ENCODE measurements at regions not wholly inside any gene's neighbourhood (a gene's known extent, or its start where the extent isn't known, plus 50 kb on each side); places are given as distances from the start of the nearest gene placed in this dataset.

DNA sequence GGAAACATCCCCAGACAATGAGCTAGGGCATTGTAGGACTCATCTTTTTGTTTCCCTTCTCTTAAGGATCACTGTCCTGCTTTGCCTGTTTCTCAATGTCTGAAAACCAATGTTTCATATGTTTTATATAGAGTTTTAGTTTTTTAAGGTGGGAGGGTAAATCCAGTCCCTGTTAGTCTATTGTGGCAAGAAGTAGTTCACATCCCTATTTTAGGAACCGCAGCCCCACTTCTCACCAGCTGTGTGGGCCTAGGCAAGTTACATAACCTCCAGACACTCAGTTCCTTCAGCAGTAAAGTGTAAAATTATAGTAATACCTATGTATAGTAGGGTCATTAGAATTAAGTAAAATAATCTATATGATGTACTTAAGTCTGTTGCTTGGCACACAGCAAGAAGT, 105.8 kb upstream of the WLS start:
- Histone ChIP-seq H3K9me3 (no peaks in the 10 kb centered on the region), H3K27ac (no peak overlapping the region), H3K27me3 (no peaks in the 10 kb centered on the region), H3K4me1 (no peaks in the 10 kb centered on the region), H3K36me3 (no peaks in the 10 kb centered on the region), H3K4me3 (replicated peaks in 1 of 3) (no peak overlapping the region)
- intact Hi-C loops (cut with DNase I): no loop called here
- no peak for DNase-seq
- WGBS, 2 donors: 94 to 97% methylated on average over 1 of the region's 1 CpG
- TF ChIP-seq, protein P1, sequence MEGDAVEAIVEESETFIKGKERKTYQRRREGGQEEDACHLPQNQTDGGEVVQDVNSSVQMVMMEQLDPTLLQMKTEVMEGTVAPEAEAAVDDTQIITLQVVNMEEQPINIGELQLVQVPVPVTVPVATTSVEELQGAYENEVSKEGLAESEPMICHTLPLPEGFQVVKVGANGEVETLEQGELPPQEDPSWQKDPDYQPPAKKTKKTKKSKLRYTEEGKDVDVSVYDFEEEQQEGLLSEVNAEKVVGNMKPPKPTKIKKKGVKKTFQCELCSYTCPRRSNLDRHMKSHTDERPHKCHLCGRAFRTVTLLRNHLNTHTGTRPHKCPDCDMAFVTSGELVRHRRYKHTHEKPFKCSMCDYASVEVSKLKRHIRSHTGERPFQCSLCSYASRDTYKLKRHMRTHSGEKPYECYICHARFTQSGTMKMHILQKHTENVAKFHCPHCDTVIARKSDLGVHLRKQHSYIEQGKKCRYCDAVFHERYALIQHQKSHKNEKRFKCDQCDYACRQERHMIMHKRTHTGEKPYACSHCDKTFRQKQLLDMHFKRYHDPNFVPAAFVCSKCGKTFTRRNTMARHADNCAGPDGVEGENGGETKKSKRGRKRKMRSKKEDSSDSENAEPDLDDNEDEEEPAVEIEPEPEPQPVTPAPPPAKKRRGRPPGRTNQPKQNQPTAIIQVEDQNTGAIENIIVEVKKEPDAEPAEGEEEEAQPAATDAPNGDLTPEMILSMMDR (IDR thresholded peaks at IDR 0.05): no peak

DNA sequence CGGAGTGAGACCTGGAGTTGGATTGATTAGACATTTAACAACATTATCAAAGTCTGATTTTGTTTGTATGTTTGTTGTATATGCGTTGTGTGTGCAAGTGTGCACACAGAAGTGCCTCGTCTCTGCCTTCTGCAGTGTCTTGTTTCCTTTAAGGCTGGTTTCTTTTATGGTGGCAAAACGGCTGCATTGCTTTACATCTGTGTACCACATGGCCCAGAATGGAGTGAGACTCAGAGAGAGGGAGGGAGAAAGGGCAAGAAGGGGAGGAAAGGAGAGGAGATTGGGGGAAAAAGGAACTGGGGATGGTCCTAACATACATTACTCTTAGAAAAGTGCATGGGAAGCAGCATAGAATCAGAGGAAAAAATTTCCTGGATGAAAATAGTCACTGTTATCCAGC, 99.7 kb upstream of the WLS start:
- Histone ChIP-seq H3K4me3 (replicated peaks in 1 of 3) (no peak overlapping the region), H3K9me3 (no peaks in the 10 kb centered on the region), H3K36me3 (no peaks in the 10 kb centered on the region), H3K4me1 (no peaks in the 10 kb centered on the region), H3K27me3 (no peaks in the 10 kb centered on the region), H3K27ac (no peak overlapping the region)
- TF ChIP-seq POLR2A (IDR thresholded peaks at IDR 0.05): no peak
- TF ChIP-seq, protein P1 (IDR thresholded peaks at IDR 0.05): no peak
- WGBS, 2 donors: 67 to 78% methylated on average over 4 of the region's 4 CpGs
- no peak for DNase-seq
- intact Hi-C loops (cut with DNase I): no loop called here

DNA sequence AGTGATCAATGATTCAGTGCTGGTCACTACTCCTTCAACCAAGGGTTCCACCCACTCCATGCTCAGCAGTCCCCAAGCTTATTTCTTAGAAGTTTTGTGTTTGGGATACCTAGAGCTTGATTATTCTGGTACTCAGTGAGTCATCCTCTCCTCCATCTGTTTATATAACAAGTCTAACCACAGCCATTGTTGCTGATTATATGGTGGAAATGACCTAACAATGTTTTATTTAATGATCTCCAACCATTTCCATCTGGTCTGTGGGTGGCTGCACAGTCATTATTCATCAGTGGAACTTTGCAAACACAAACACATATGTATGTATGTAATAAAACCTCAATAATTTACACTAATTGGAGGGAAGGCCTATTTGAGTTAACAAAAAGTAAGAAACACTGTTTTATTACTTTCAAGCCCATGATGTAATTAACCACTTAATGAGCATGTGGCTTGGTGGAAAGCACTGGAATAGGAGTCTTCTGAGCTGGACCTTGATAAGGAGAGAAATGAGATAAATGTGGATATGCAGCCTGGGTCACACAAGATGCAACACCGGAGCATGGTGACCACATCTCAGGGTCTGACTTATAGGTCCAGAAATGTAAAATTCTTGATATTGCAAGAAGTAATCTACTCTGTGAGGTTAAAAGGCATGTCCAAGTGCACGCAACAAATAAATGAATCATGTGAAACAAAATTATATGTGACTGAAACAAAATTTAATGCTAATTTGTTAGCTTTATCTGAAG, 99.0 kb upstream of the WLS start:
- TF ChIP-seq POLR2A (IDR thresholded peaks at IDR 0.05): no peak
- TF ChIP-seq, protein P1 (IDR thresholded peaks at IDR 0.05): no peak
- H3K27me3 ChIP-seq: no peaks in the 10 kb centered on the region
- H3K9me3 ChIP-seq: no peaks in the 10 kb centered on the region
- no peak overlapping the region for H3K4me3 ChIP-seq (replicated peaks in 1 of 3)
- no peaks in the 10 kb centered on the region for H3K4me1 ChIP-seq
- 94% methylated on average over 2 of the region's 2 CpGs for WGBS, 2 donors
- no peak overlapping the region for H3K27ac ChIP-seq
- no peaks in the 10 kb centered on the region for H3K36me3 ChIP-seq
- intact Hi-C loops (cut with DNase I): no loop called here
- no peak for DNase-seq

DNA sequence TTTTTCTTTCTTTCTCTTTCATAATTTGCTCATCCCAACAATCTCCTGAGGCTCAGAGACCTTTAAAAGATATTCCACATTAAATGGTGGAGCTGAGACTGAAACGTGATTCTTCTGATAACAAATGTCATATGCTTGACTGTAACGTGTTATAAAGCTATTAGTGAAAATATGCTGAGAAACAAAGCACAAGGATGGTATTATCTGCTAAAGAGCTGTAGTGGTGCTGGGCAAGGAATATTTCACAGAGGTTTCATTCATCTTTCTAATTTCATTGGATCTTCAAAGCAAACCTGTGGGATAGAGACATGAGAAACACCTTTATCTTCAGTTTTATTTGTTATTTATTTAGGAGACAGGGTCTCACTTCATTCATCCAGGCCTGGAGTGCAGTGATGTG, 98.1 kb upstream of the WLS start:
- Histone ChIP-seq H3K9me3 (no peaks in the 10 kb centered on the region), H3K27me3 (no peaks in the 10 kb centered on the region), H3K4me3 (replicated peaks in 1 of 3) (no peak overlapping the region), H3K4me1 (no peaks in the 10 kb centered on the region), H3K36me3 (no peaks in the 10 kb centered on the region), H3K27ac (no peak overlapping the region)
- TF ChIP-seq, protein P1 (IDR thresholded peaks at IDR 0.05): no peak
- no peak for TF ChIP-seq POLR2A (IDR thresholded peaks at IDR 0.05)
- intact Hi-C loops (cut with DNase I): no loop called here
- 46 to 56% methylated on average over 2 of the region's 2 CpGs for WGBS, 2 donors
- no peak for DNase-seq

DNA sequence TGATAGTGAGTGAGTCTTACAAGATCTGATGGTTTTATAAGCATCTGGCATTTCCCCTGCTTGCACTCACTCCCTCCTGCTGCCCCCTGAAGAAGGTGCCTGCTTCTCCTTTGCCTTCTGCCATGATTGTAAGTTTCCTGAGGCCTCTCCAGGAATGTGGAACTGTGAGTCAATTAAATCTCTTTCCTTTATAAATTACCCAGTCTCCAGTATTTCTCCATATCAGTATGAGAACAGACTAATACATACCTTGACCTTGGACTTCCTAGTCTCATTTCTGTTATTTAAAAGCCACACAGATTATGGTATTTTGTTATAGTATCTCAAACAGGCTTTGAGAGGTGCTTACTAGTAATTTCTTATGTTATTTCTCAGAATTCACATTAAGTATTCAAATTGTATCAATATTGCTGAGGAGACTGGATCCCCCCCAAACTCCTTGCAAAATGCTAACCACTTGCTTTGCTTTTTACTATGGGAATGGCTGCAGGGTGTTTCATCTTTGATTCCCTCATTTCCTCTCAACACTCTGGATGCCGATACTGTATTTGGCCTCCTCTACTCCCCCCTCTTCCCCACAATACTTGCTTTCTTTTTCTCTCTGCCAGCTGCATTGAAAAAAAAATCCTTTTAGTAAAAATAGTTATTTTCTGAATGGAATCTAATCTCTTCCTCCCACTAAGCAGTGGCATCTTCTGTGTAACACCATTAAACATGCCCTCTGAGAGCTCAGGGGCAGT, 96.9 kb upstream of the WLS start:
- Histone ChIP-seq H3K4me3 (replicated peaks in 1 of 3) (no peak overlapping the region), H3K27ac (no peak overlapping the region), H3K27me3 (no peaks in the 10 kb centered on the region), H3K9me3 (no peaks in the 10 kb centered on the region), H3K4me1 (no peaks in the 10 kb centered on the region), H3K36me3 (no peaks in the 10 kb centered on the region)
- DNase-seq: no peak
- intact Hi-C loops (cut with DNase I): no loop called here
- TF ChIP-seq POLR2A (IDR thresholded peaks at IDR 0.05): no peak
- TF ChIP-seq, protein P1 (IDR thresholded peaks at IDR 0.05): no peak
- WGBS, 2 donors: 60 to 66% methylated on average over 1 of the region's 1 CpG
